Kidney epithelial cell (primary cell): ENCODE measurements at regions not wholly inside any gene's neighbourhood (a gene's known extent, or its start where the extent isn't known, plus 50 kb on each side); places are given as distances from the start of the nearest gene placed in this dataset.
"Not testable (repeated sequence)": the region's sequence is repeated elsewhere in the genome, so short reads cannot be mapped to it uniquely, and the experiment has no call there.

Experiments used
- DNase-seq: peaks from one replicate; pipeline ENCODE4 v3.0.0-alpha.2; 2010; ENCODE audit warnings: low read depth
- H3K27me3 ChIP-seq: 2 replicates; pipeline ENCODE4 v1.6.0; 2011; ENCODE audit warnings: low read length; ENCODE audit not compliant: control insufficient read depth, insufficient read depth
- H3K36me3 ChIP-seq: 2 replicates; pipeline ENCODE4 v1.5.1; 2011; ENCODE audit warnings: low read length; ENCODE audit not compliant: control insufficient read depth, insufficient read depth
- H3K4me3 ChIP-seq: 2 replicates; pipeline ENCODE4 v1.5.1; 2011; ENCODE audit warnings: low read depth, mild to moderate bottlenecking, control low read depth, low read length
- CTCF ChIP-seq: IDR thresholded peaks from 2 replicates; pipeline ENCODE4 v1.5.1; 2011; ENCODE audit warnings: mild to moderate bottlenecking, moderate library complexity, low read length, control low read depth, inconsistent platforms; ENCODE audit not compliant: insufficient read depth, poor library complexity, severe bottlenecking

GRCh38 chr7:81248420-81248819 is 329.6 kb upstream of the SEMA3C start:
- no peak for TF ChIP-seq CTCF
- Histone ChIP-seq H3K4me3 (no peak overlapping the region), H3K27me3 (no peaks in the 10 kb centered on the region), H3K36me3 (no peaks in the 10 kb centered on the region)
- no peak for DNase-seq

GRCh38 chr7:81247364-81247763 is 328.5 kb upstream of the SEMA3C start:
- H3K36me3 ChIP-seq, H3K27me3 ChIP-seq, DNase-seq, H3K4me3 ChIP-seq: not testable (repeated sequence)

- Histone ChIP-seq H3K27me3 (no peaks in the 10 kb centered on the region), H3K36me3 (no peaks in the 10 kb centered on the region), H3K4me3 (no peak overlapping the region)
- no peak for DNase-seq
- no peak for TF ChIP-seq CTCF
Observed at GRCh38 chr7:81245353-81245752, 326.5 kb upstream of the SEMA3C start.

GRCh38 chr7:81244224-81244623 is 325.4 kb upstream of the SEMA3C start:
- no peaks in the 10 kb centered on the region for H3K27me3 ChIP-seq
- no peak overlapping the region for H3K4me3 ChIP-seq
- H3K36me3 ChIP-seq: no peaks in the 10 kb centered on the region
- DNase-seq: no peak
- TF ChIP-seq CTCF: no peak

- H3K27me3 ChIP-seq: no peaks in the 10 kb centered on the region
- TF ChIP-seq CTCF: no peak
- H3K4me3 ChIP-seq: no peak overlapping the region
- H3K36me3 ChIP-seq: no peaks in the 10 kb centered on the region
- DNase-seq: no peak
Observed at GRCh38 chr7:81236560-81236959, 317.7 kb upstream of the SEMA3C start.

GRCh38 chr7:81235997-81236396 is 317.1 kb upstream of the SEMA3C start:
- no peaks in the 10 kb centered on the region for H3K36me3 ChIP-seq
- H3K4me3 ChIP-seq: no peak overlapping the region
- no peak for DNase-seq
- no peaks in the 10 kb centered on the region for H3K27me3 ChIP-seq
- no peak for TF ChIP-seq CTCF
